IPS-11a (cell line): ENCODE measurements at regions not wholly inside any gene's neighbourhood (a gene's known extent, or its start where the extent isn't known, plus 50 kb on each side); places are given as distances from the start of the nearest gene placed in this dataset.

Experiments
- H3K4me3 ChIP-seq: one replicate; pipeline ENCODE4 v1.5.1; 2013; ENCODE audit warnings: low read depth, low read length, control low read depth

DNA sequence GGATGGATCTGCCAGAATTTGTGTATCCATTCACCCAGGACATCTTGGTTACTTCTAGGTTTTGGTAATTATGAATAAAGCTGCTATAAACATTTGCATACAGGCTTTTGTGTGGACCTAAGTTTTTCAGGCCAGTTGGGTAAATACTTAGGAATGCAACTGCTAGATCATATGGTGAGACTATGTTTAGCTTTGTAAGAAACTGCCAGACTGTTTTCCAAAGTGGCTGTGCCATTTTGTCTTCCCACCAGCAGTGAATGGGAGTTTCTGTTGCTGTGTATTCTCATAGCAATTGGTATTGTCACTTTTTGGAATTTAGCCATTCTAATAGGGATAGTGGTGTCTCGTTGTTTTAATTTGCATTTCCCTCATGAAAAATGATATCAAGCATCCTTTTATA lies 133.0 kb downstream of the KIF26A start:
- H3K4me3 ChIP-seq: no peak overlapping the region

DNA sequence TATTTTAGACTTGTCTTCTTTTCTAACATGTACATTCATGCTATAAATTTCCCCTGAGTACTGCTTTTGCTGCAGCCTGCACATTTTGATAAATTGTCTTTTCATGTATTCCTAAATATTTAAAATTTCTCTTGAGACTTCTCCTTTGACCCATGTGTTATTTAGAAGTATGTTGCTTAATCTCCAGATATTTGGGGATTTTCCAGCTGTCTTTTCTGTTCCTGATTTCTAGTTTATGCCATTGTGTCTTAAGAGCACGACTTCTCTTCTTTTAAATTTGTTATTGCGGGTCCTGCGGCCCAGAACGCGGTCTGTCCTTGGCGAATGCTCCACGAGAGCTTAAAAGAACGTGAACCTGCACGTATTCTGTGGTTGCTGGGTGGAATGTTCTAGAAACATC lies 136.4 kb downstream of the KIF26A start:
- no peak overlapping the region for H3K4me3 ChIP-seq

DNA sequence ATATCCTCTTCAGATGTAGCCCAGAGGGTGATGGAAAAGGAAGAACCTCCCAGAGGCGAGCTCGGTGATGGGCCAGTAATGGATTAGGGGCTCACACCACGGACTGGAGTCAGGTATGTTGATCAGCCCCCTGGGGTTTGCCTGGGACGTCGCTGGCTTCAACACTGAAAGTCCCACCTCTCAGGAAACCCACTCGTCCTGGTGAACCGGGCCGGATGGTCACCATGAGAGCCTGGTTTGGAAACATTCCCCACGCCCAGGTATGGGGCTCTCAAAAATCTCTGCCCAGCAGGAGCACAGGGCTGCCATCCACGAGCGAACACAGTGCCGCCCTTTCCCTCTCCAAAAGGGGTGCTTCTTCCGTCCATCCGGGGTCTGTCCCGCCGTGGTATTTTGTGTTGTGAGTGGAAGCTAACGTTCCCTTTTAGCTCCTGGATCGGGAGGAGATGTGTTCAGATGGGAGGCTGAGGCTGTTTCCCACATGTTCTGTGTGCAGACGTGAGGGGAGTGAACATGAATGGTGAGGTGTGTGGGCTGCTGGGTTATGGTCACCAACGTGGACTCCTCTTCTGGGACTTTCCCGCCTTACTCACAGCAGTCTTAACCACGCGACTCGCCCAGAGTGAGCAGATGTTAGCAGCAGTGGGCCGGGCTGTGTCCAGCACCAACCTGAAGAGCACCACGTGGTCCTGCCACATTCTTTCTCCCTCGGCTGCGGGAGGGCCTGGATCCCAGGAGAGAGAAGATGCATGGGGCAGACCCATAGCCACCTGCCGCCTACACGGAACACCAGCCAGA lies 139.2 kb downstream of the KIF26A start:
- no peak overlapping the region for H3K4me3 ChIP-seq

DNA sequence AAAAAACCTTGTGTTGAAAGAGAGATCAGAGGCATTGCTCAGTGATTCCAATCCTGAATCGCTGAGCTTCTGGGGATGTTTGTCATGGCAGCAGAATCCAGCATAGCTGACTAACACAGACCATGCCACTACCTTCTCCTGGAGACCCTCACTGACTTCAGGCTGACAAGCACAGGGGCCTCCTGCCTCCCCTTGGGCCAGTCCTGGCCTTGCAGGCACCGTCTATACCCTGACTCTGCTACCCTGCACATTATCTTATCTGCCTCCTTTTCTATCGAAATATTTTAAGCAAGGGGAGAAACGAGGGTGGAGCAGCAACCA lies 139.8 kb downstream of the KIF26A start:
- no peak overlapping the region for H3K4me3 ChIP-seq

DNA sequence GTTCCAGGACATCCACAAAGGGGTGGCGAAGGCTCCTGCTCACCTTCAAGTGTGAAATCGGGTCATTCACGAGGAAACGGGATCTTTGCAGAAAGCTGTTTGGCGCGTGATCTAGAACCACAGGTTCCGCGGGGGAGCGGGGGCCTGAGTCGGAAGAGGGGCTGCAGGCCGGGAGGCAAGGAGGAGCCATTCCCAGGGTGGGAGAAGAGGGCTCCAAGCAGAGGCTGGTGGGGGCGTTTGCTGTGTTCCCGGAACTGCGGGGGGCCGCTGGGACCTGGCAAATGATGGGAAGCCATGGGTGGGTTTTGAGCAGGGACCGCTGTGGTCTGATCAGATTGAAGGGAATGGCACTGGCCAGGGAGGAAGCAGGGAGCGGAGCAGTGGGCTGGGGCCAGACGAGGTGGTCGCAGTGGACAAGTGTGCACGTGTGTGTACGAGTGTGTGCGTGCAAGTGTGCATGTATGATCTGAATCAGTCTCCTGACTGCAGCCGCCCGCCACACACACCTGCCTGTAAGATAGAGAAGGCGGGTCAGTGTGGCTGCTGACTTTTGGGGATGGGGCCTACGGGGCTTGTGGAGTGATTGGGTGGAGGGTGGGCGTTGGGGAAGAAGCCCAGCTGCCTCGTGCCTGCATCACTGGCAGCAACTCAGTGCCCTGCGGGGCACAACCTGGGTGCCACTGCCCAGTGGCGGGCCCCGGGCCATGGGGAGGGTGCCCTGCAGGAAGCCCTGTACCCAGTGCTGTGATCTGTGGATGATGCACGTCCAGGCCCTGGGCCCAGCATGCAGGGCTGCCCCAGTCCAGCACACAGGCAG lies 141.9 kb downstream of the KIF26A start:
- H3K4me3 ChIP-seq: no peak overlapping the region

DNA sequence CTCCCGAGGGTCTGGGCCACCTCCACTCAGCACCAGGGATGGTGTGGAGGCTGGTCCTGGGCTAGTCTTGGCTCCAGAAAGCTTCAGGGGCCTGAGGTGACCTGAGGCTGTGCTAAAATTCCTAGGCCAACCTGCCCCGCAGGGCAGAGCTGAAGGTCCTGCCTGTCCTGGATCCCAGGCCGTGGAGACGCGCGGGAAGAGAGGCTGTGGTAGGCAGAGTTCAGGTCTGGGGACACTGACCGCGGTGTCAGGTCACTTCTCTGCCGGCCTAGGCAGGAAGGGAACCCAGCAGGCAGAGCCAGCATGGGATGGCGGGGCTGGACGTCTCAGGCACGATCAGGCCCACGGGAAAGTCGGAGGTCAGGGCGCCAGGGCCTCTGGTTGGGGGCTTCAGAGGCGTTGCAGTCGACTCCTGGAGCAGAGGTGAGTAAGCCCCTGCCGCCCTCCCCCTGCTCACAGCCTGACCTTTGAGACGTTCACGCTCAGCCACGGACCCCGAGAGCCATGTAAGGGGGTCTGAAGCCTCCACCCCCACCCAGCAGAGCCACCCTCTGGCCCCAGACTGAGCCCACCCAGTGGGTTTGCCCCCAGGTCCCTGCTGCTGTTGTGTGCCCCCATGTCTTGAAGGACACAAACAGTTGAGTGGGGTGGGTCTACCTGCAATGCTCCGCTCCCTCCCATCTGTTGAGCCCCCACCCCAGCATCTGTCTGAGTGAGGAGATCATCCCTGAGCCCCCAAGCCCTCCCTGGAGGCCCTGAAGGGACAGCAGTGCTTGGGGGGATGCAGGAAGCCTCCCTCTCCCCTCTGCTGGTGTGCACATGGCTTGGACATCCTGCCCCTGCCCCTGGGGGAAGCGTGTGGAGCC lies 142.7 kb downstream of the KIF26A start:
- H3K4me3 ChIP-seq: no peak overlapping the region

DNA sequence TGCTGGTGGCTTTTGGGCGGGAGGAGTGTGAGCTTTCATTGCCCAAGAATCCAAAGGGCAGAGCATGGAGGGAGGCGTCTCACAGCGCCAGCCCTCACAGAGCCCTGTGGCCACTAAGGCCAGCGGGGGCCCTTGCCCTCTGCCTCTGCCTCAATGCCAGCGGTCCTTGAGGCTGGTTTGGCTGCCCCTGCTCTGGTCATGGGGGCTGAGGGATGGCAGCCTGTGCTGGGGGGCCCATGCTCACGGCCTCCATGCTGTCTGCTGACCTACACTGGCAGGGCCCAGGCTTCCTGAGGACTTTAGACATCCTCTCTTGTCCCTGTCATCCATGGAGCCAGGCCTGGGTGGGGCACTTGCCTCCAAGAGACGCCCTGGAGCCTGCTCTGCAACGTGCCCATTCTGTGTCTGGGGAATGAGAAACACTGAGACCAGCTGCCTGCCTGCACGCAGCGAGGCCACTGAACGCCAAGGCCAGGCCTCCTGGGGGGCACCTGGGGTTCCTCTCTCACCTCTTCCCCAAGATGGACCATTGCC lies 143.4 kb downstream of the KIF26A start:
- no peak overlapping the region for H3K4me3 ChIP-seq

DNA sequence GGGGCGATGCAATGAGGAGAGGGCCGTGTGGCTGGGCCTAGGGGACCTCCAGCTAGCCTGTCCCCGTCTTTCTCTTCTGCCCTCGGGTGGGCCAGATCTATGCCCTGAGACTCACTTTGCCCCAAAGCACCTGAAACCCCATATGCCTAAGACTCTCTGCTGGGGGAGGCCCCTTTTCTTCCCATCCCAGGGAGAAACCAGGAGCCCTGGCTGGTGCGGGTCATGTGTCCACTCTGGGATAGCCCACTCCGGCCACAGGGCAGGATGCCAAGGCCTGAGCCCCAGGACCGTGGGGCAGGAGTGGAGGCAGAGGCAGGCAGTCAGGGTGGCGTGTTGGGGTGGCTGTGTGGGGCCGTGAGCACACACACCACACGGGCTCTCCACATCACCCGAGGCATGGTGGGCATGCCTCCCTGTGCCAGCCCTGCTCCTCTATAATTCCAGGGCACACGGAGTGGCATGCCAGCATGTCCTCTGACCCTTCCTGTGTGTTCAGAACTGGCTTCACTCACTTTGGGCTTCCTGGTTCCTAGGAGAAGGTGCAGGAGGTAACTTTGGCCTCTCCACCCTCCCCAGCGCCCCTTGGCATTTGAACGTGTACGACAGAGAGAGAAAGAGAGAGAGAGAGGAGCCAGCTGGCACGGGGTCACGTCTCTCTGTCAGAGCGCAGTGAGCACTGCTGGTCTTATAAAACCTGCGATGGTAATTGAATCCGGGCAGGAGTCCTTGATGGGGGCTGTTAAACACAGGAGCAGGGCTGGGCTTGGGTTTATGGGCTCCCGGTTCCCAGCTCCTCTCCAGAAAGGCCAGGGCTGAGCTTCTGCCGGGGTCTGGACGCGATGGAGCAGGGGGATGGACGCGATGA lies 144.2 kb downstream of the KIF26A start:
- no peak overlapping the region for H3K4me3 ChIP-seq

DNA sequence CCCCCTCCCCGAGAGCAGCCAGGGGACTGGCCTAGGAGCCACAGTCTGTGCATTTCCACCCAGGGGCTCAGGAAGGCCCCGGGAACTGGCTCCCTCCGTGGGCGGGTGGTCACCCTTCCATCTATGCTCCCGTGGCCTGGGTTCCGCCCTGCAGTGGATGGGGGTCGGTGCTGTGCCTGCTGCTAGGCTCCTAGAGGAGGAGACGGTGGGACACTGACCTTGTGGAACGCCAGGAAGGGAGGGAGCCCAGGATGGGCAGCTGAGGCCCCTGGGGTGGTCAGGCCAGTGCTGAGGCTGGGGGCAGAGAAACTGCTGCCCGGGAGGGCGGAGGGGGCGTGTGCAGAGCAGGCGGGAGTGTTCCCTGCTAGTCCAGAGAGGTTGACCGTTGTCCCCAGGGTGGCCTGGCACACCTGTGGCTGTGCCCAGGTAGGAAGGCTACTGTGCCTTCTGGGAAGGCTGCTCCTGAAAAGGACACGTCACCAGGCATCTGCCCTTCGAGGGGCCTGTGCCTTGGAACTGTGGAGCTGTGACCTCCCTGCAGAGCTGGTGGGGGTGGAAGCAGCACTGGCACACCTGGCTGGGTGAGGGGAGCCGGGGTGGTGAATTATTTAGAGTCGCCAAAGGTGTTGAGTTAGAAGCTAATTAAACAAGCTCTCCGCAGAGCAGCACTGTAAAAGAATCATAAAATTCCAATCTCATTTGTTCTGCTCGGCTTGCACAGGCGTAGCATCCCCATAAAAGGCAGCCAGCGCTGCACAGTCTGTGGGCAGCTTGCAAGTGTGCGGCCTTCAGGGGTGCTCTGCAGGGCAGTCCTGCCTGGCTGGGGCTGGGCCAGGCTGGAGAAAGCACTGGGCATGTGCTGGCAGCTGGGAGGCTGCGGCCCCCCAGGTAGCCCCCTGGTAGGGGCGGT lies 145.1 kb downstream of the KIF26A start:
- H3K4me3 ChIP-seq: no peak overlapping the region

DNA sequence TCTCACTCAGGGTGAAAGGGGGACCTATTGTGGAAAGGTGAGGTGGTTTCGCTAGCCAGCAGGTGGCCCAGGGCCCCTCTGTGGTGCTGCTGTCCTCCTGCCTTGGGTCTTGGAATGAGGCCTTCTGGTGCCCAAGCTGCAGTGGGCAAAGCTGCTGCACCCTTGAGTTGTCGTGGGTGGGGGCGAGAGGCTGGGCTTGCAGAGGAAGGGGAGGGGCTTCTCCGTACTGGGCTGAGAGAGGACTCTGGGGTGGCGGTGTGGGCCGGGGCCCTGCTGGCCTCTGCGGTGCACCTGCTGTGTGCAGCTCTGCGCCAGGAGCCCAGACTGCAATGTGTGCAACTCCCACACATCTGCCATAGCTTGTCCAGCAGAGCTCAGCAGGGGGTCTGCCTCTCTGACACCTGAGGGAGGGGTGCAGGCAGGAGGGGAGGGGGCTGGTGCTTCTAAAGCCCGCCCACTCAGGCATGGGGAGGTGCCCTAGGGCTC lies 145.8 kb downstream of the KIF26A start:
- H3K4me3 ChIP-seq: no peak overlapping the region

DNA sequence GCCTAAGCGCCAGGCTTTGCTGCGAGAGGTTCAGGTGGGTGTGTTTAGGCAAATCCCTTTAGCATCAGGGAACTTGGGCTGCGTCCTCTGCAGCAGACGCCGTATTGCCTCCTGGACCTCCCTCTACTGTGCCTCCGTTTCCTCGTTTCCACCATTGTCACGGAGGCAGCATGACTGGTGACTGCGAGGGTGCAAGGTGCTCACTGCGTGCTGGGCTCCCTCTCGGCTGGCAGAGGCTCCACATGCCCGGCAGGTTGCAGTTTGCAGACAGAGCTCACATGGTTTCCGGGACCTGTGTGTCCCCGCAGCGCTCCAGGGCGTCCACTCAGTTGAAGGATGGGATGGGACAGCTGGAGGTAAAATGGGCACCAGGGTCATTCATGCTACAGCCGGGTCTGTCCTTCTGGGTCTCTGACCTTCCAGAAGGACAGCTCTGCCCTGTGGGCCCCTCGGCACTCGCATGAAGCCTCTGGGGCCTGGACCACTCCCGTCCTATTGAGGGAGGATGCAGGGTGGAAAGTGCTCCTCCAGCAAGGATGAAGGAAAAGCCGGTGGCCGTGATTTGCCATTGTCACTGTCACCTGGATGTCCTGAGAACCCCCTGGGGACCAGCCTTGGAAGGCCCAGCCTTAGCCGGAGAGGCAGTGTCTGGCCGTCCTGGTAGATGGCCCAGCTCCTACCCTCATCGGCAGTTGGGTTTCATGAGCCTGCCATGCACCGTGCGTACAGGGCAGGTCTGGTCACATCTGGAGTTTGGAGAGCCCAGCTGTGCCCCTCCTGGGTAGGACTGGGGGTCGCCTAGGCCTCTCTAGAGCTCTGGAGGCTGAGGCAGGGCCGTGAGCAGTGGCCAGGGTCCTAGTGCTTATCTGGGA lies 146.5 kb downstream of the KIF26A start:
- H3K4me3 ChIP-seq: no peak overlapping the region

DNA sequence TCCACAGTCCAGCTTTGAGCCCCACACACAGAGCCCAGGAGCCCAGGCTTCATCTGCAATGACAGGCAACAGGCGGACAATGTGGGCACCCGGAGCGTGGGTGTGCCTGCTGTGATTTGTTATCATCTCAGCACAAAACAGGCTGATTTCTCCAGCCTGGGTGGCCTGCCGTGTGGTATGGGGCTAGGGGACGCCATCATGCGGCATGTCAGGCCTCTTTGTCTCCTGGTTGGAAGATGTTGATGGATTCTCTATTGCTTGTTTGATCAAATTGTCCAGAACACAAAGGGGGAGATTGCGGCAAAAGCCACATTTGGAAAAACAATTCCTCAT lies 147.1 kb downstream of the KIF26A start:
- H3K4me3 ChIP-seq: no peak overlapping the region

DNA sequence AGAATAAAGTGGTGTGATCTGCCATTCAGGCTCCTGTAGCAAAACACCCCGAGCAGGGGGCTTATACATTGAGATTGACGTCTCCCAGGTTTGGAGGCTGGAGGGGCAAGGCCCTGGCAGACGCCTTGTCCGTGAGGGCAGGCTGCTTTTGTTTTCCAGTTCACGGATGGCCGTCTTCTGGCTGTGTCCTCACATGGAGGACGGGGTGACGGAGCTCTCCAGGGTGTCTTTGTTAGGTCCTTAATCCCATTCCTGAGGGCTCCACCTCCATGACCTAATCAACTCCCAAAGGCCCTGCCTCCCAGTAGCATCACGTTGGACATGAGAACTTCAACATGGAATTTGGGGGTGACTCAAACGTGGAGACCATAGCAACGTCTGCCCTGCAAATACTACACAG lies 147.7 kb downstream of the KIF26A start:
- H3K4me3 ChIP-seq: no peak overlapping the region

DNA sequence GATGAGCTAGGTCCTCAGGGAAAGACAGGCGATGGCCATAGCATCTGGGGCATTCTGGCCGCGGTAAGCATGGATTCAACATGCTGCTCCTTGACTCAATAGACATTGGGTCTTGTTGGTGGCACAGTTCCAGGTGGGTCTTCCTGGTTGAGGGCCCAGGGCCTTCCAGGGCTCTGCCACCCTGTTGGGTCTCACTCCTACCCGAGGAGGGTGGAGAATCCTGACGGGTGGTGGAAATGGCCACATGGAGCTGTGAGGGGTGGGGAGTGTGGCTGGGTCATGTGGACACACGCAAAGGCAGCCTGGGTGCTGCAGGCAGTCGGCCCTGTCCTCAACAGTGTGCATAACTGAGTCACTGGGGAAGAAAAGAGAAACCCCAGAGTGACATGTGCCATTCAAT lies 148.1 kb downstream of the KIF26A start:
- no peak overlapping the region for H3K4me3 ChIP-seq

DNA sequence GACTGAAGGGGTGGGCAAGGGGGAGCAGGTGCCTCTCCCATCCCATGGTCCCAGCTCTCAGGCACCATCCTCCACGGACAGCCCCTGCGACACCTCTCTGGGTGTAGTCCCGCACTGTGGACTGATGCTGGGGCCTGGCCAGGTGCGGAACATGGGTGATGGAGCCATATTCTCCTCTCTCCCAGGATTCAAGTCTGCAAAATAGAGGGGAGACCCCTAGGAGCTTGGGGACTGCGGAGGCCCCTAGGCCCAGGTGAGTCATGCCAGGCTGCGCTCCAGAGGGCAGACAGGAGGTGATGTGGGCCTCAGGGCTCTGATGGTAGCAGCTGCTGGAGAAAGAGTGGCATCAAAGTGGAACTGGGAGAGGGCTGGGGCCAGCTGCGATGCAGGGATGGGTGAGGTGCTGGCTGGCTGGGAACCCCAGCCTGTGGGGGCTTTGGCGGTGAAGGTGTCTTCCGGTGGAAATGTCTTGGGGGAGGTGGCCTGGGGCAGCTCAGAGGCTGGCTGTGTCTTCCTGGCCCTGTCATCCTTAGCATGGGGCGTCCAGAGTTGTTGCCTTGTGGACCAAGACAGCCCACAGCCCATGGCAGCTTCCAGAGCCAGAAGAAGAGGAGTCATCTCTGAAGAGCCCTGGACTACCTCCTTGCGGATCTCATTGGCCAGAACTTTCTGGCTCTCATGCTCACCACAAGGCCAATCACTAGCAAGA lies 149.1 kb downstream of the KIF26A start:
- H3K4me3 ChIP-seq: no peak overlapping the region

DNA sequence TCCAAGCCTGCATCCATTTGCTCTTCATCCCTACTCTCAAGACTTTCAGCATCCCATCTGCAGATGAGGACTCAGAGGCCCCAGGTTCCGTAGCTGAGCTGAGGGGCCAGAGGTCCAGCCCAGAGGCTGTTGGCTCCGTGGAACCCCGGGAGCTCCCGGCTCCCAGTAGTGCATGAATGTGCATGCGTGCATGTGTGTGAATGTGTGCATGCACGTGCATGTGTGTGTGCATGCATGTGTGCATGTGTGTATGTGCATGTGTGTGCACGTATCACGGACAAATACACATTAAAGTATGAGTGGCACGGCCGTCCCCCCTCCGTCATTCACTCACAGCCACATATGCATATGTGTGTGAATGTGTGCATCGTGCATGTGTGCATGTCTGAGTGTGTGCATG lies 149.9 kb downstream of the KIF26A start:
- H3K4me3 ChIP-seq: no peak overlapping the region

DNA sequence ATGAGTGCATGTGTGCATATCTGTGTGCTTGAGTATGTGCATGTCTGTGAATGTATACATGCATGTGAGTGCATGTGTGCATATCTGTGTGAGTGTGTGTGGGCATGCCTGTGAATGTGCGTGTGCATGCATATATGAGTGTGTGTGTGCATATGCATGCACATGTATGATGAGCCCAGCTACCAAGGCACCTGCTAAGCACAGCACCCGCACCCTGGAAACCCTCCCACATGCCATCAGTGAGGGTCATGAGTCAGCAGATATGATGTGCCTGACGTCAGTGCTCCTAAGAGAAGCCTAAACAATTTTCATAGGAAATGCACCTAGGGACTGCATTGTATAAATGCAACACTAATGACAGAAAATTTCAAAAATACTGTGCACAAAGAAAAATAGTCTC lies 151.1 kb downstream of the KIF26A start:
- no peak overlapping the region for H3K4me3 ChIP-seq
